NB4 (cell line): ENCODE measurements at regions not wholly inside any gene's neighbourhood (a gene's known extent, or its start where the extent isn't known, plus 50 kb on each side); places are given as distances from the start of the nearest gene placed in this dataset.

Source experiments
- DNase-seq: peaks from one replicate; pipeline ENCODE4 v3.0.0; 2010; ENCODE audit warnings: low read depth
- H3K4me3 ChIP-seq: one replicate; pipeline ENCODE4 v1.5.1; 2011; ENCODE audit warnings: mild to moderate bottlenecking, low read depth, low read length, moderate library complexity
- MAX ChIP-seq: IDR thresholded peaks from 2 replicates; pipeline ENCODE4 v1.6.1; 2011; ENCODE audit warnings: low read depth, low read length
- MYC ChIP-seq: IDR thresholded peaks from 2 replicates; pipeline ENCODE4 v1.6.1; 2011; ENCODE audit warnings: low read depth, low read length
- POLR2A ChIP-seq: IDR thresholded peaks from 2 replicates; pipeline ENCODE4 v1.6.1; 2011; ENCODE audit warnings: mild to moderate bottlenecking; ENCODE audit not compliant: insufficient read length; ENCODE audit errors: extremely low read depth
- TF ChIP-seq, protein P1 (sequence below): IDR thresholded peaks from one replicate; pipeline ENCODE4 v1.5.1; 2012; ENCODE audit warnings: low read depth, low read length

DNA sequence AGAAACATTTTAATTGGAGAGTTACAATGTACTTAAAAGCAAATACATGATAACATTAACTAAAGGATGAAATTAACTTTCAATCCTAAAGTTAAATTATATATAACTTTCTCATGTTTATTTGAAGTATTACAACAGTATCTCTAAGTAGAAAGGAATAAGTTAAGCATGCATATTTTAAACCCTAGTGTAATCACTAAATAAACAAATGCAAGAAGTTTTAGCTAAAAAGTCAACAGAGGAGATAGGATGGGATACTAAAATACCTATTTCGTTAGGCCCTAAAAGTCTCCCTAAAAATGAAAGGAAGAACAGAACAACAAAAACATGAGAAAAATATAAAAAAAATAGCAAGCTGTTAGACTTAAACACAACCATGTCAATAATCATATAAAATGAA, 361.3 kb upstream of the THBS1 start:
- DNase-seq, result no peak
- no peak overlapping the region for H3K4me3 ChIP-seq
- TF ChIP-seq MAX (no peak), POLR2A (no peak), MYC (no peak)
- TF ChIP-seq, protein P1, sequence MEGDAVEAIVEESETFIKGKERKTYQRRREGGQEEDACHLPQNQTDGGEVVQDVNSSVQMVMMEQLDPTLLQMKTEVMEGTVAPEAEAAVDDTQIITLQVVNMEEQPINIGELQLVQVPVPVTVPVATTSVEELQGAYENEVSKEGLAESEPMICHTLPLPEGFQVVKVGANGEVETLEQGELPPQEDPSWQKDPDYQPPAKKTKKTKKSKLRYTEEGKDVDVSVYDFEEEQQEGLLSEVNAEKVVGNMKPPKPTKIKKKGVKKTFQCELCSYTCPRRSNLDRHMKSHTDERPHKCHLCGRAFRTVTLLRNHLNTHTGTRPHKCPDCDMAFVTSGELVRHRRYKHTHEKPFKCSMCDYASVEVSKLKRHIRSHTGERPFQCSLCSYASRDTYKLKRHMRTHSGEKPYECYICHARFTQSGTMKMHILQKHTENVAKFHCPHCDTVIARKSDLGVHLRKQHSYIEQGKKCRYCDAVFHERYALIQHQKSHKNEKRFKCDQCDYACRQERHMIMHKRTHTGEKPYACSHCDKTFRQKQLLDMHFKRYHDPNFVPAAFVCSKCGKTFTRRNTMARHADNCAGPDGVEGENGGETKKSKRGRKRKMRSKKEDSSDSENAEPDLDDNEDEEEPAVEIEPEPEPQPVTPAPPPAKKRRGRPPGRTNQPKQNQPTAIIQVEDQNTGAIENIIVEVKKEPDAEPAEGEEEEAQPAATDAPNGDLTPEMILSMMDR, result no peak

GRCh38 chr15:39226169-39226937, 354.5 kb upstream of the THBS1 start:
- TF ChIP-seq, protein P1, result no peak
- no peak for TF ChIP-seq MYC
- no peak for TF ChIP-seq MAX
- TF ChIP-seq POLR2A, result no peak
- no peak overlapping the region for H3K4me3 ChIP-seq
- DNase-seq, result no peak

DNA sequence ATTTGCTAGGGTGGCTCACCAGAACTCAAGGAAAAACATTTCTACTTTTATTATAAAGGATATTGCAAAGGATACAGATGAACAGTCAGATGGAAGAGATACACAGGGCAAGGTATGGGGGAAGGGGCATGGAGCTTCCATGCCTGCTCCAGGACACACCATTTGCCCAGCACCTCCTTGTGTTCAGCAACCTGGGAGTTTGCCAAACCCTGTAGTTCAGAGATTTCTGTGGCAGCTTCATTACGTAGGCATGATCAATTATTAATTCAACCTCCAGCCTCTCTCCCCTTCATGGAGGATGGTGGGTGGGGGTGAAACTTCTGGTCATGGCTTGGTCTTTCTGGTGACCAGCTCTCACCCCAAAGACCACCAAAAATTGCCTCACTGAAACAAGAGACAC, 353.9 kb upstream of the THBS1 start:
- TF ChIP-seq MAX (no peak), POLR2A (no peak), MYC (no peak)
- TF ChIP-seq, protein P1, result no peak

GRCh38 chr15:39228889-39229288, 352.0 kb upstream of the THBS1 start:
- no peak overlapping the region for H3K4me3 ChIP-seq
- no peak for DNase-seq
- TF ChIP-seq, protein P1, result no peak
- TF ChIP-seq POLR2A (no peak), MYC (no peak), MAX (no peak)

More for the DNA sequence above, 353.9 kb upstream of the THBS1 start:
- no peak for DNase-seq
- H3K4me3 ChIP-seq, result no peak overlapping the region

GRCh38 chr15:39230205-39230907, 350.5 kb upstream of the THBS1 start:
- TF ChIP-seq MAX (no peak), POLR2A (no peak), MYC (no peak)
- TF ChIP-seq, protein P1, result no peak
- no peak overlapping the region for H3K4me3 ChIP-seq
- DNase-seq, result no peak
